ENCODE measurements at regions not wholly inside any gene's neighbourhood (a gene's known extent, or its start where the extent isn't known, plus 50 kb on each side); places are given as distances from the start of the nearest gene placed in this dataset.
"Not testable (repeated sequence)": the region's sequence is repeated elsewhere in the genome, so short reads cannot be mapped to it uniquely, and the experiment has no call there.

- H4K20me1 ChIP-seq (ENCODE audit: insufficient read depth, low read depth, low read length), result no peaks in the 10 kb centered on the region
- H3K27ac ChIP-seq (ENCODE audit: low read length), result no peak overlapping the region
- no peaks in the 10 kb centered on the region for H3K9me3 ChIP-seq (ENCODE audit: low read length)
- H3K27me3 ChIP-seq (ENCODE audit: low read length), result no peaks in the 10 kb centered on the region
- H3K79me2 ChIP-seq (ENCODE audit: low read length), result no peaks in the 10 kb centered on the region
- H3K4me3 ChIP-seq (ENCODE audit: low read length), result no peak overlapping the region
- H3K4me2 ChIP-seq (ENCODE audit: low read depth, low read length, poor library complexity, severe bottlenecking), result no peak overlapping the region
- H2AFZ ChIP-seq (ENCODE audit: low read length), result no peak overlapping the region
- H3K9me2 ChIP-seq (replicated peaks; ENCODE audit: insufficient read depth, low read length), result no peaks in the 10 kb centered on the region
- H3K36me3 ChIP-seq (ENCODE audit: insufficient read depth, low read length), result no peaks in the 10 kb centered on the region
- no peak overlapping the region for H3K9ac ChIP-seq (ENCODE audit: low read length)
- H3K4me1 ChIP-seq (ENCODE audit: low read length), result no peaks in the 10 kb centered on the region
- DNase-seq, result peak; percentile 50
These were observed 70.3 kb downstream of the ARL9 start for GRCh38 chr4:56575820-56576429.

GRCh38 chr4:56592417-56592816, 86.8 kb downstream of the ARL9 start:
- not testable (repeated sequence) for H3K4me3 ChIP-seq (ENCODE audit: low read length); H3K4me1 ChIP-seq (ENCODE audit: low read length); H4K20me1 ChIP-seq (ENCODE audit: insufficient read depth, low read depth, low read length); H3K79me2 ChIP-seq (ENCODE audit: low read length); H3K27me3 ChIP-seq (ENCODE audit: low read length); H3K27ac ChIP-seq (ENCODE audit: low read length); H3K9ac ChIP-seq (ENCODE audit: low read length); H3K9me2 ChIP-seq (replicated peaks; ENCODE audit: insufficient read depth, low read length); H3K9me3 ChIP-seq (ENCODE audit: low read length); H2AFZ ChIP-seq (ENCODE audit: low read length); H3K4me2 ChIP-seq (ENCODE audit: low read depth, low read length, poor library complexity, severe bottlenecking); H3K36me3 ChIP-seq (ENCODE audit: insufficient read depth, low read length); DNase-seq
